ENCODE measurements at regions not wholly inside any gene's neighbourhood (a gene's known extent, or its start where the extent isn't known, plus 50 kb on each side); places are given as distances from the start of the nearest gene placed in this dataset.

- Histone ChIP-seq H4K20me1 (ENCODE audit: insufficient read depth, poor library complexity, severe bottlenecking) (no peaks in the 10 kb centered on the region), H3K79me2 (no peaks in the 10 kb centered on the region), H3K4me3 (no peak overlapping the region), H2AFZ (no peak overlapping the region), H3K27ac (no peak overlapping the region), H3K4me1 (ENCODE audit: insufficient read depth) (no peaks in the 10 kb centered on the region), H3K4me2 (no peak overlapping the region), H3K27me3 (no peaks in the 10 kb centered on the region), H3K9me3 (ENCODE audit: low read depth) (no peaks in the 10 kb centered on the region), H3K9me2 (replicated peaks; ENCODE audit: insufficient read depth) (no peaks in the 10 kb centered on the region), H3K36me3 (replicated peaks; ENCODE audit: insufficient read depth, low read depth) (no peaks in the 10 kb centered on the region)
- no peak for DNase-seq (ENCODE audit: low spot score)
- TF ChIP-seq CTCF (IDR thresholded peaks at IDR 0.05; ENCODE audit: poor library complexity) (no peak), EZH2 (IDR thresholded peaks at IDR 0.05; ENCODE audit: borderline replicate concordance) (no peak), EZH2phosphoT487 (IDR thresholded peaks at IDR 0.05; ENCODE audit: low read depth, severe bottlenecking, unreplicated experiment) (no peak)
- WGBS (ENCODE audit: low lambda C conversion rate, missing lambda C conversion rate) = 93% methylated on average over 20 of the region's 20 CpGs
These were observed 206.5 kb downstream of the CTTN start for GRCh38 chr11:70604630-70605467.

- DNase-seq (ENCODE audit: low spot score) = no peak
- 95% methylated on average over 14 of the region's 14 CpGs for WGBS (ENCODE audit: low lambda C conversion rate, missing lambda C conversion rate)
- no peaks in the 10 kb centered on the region for H3K9me3 ChIP-seq (ENCODE audit: low read depth)
- no peaks in the 10 kb centered on the region for H3K79me2 ChIP-seq
- H3K4me1 ChIP-seq (ENCODE audit: insufficient read depth) = no peaks in the 10 kb centered on the region
- no peaks in the 10 kb centered on the region for H3K27me3 ChIP-seq
- H3K27ac ChIP-seq = no peak overlapping the region
- H3K4me3 ChIP-seq = no peak overlapping the region
- no peaks in the 10 kb centered on the region for H4K20me1 ChIP-seq (ENCODE audit: insufficient read depth, poor library complexity, severe bottlenecking)
- no peaks in the 10 kb centered on the region for H3K36me3 ChIP-seq (replicated peaks; ENCODE audit: insufficient read depth, low read depth)
- H3K9me2 ChIP-seq (replicated peaks; ENCODE audit: insufficient read depth) = no peaks in the 10 kb centered on the region
- H3K4me2 ChIP-seq = no peak overlapping the region
- TF ChIP-seq EZH2 (IDR thresholded peaks at IDR 0.05; ENCODE audit: borderline replicate concordance) (no peak), CTCF (IDR thresholded peaks at IDR 0.05; ENCODE audit: poor library complexity) (no peak)
- H2AFZ ChIP-seq = no peak overlapping the region
These were observed 207.1 kb downstream of the CTTN start for GRCh38 chr11:70605468-70605815.

GRCh38 chr11:70605846-70606245, 207.5 kb downstream of the CTTN start:
- Histone ChIP-seq H3K4me2 (no peak overlapping the region), H3K9me2 (replicated peaks; ENCODE audit: insufficient read depth) (no peaks in the 10 kb centered on the region), H4K20me1 (ENCODE audit: insufficient read depth, poor library complexity, severe bottlenecking) (no peaks in the 10 kb centered on the region), H3K27ac (no peak overlapping the region), H3K9me3 (ENCODE audit: low read depth) (no peaks in the 10 kb centered on the region), H3K79me2 (no peaks in the 10 kb centered on the region), H3K27me3 (no peaks in the 10 kb centered on the region), H3K4me1 (ENCODE audit: insufficient read depth) (no peaks in the 10 kb centered on the region), H3K36me3 (replicated peaks; ENCODE audit: insufficient read depth, low read depth) (no peaks in the 10 kb centered on the region), H2AFZ (no peak overlapping the region), H3K4me3 (no peak overlapping the region)
- no peak for DNase-seq (ENCODE audit: low spot score)
- 76% methylated on average over 5 of the region's 5 CpGs for WGBS (ENCODE audit: low lambda C conversion rate, missing lambda C conversion rate)
- TF ChIP-seq EZH2 (IDR thresholded peaks at IDR 0.05; ENCODE audit: borderline replicate concordance) (no peak), CTCF (IDR thresholded peaks at IDR 0.05; ENCODE audit: poor library complexity) (no peak), EZH2phosphoT487 (IDR thresholded peaks at IDR 0.05; ENCODE audit: low read depth, severe bottlenecking, unreplicated experiment) (no peak)
